Esophagus muscularis mucosa (tissue), 3 donors: ENCODE measurements at regions not wholly inside any gene's neighbourhood (a gene's known extent, or its start where the extent isn't known, plus 50 kb on each side); places are given as distances from the start of the nearest gene placed in this dataset.

Experiments
- CTCF ChIP-seq, 3 experiments: fragments of 200-600 bp in 2 of 3; fragments of 450-650 bp in 1 of 3; sonication (generic) in 2 of 3; IDR thresholded peaks; one replicate each; pipeline ENCODE4 v1.5.1; 2017 to 2019; ENCODE audit warnings: antibody characterized with exemption in 3 of 3, mild to moderate bottlenecking in 2 of 3, moderate library complexity in 1 of 3
- POLR2A ChIP-seq: fragments of 450-650 bp; IDR thresholded peaks from one replicate; pipeline ENCODE4 v1.6.1; 2017; ENCODE audit warnings: antibody characterized with exemption, moderate library complexity, mild to moderate bottlenecking, low read depth
- POLR2AphosphoS5 ChIP-seq, 2 donors: sonication (generic); formaldehyde crosslinking; IDR thresholded peaks; one replicate each; pipeline ENCODE4 v1.6.1; 2017; ENCODE audit warnings: antibody characterized with exemption in 2 of 2

GRCh38 chr15:31470756-31471155 lies 144.1 kb downstream of the KLF13 start:
- no peak for TF ChIP-seq CTCF (IDR thresholded peaks at IDR 0.05)
- no peak for TF ChIP-seq POLR2A
- no peak for TF ChIP-seq POLR2AphosphoS5 (IDR thresholded peaks at IDR 0.05)
